Esophagus squamous epithelium (tissue), 5 donors: ENCODE measurements at regions not wholly inside any gene's neighbourhood (a gene's known extent, or its start where the extent isn't known, plus 50 kb on each side); places are given as distances from the start of the nearest gene placed in this dataset.

Source experiments
- DNase-seq: peaks from one replicate; lab custom pipeline; 2025; lab: John Stamatoyannopoulos, UW
- H3K27ac ChIP-seq, 4 donors: fragments of 200-600 bp; sonication (generic); one replicate each; pipeline ENCODE4 v1.5.1; 2016 to 2019; ENCODE audit warnings: mild to moderate bottlenecking in 1 of 4
- H3K27me3 ChIP-seq, 4 donors: fragments of 200-600 bp; sonication (generic); 1 replicate in 3 of 4; 2 replicates in 1 of 4; pipeline versions ENCODE4 v1.5.1 to v1.6.0; 2017 to 2021; ENCODE audit warnings: antibody characterized with exemption in 1 of 4
- H3K36me3 ChIP-seq, 3 donors: fragments of 200-600 bp; sonication (generic); one replicate each; pipeline ENCODE4 v1.5.1; 2016 to 2019
- H3K4me1 ChIP-seq, 3 donors: fragments of 200-600 bp; sonication (generic); one replicate each; pipeline ENCODE4 v1.5.1; 2017 to 2019
- H3K4me3 ChIP-seq, 4 donors: fragments of 200-600 bp; sonication (generic); 1 replicate in 3 of 4; 2 replicates in 1 of 4; pipeline ENCODE4 v1.5.1; 2016 to 2019; ENCODE audit warnings: mild to moderate bottlenecking in 2 of 4, moderate library complexity in 1 of 4
- H3K9me3 ChIP-seq, 3 donors: fragments of 200-600 bp; sonication (generic); one replicate each; pipeline ENCODE4 v1.5.1; 2016 to 2019
- POLR2A ChIP-seq, 4 donors: fragments of 450-650 bp; IDR thresholded peaks; one replicate each; pipeline ENCODE4 v1.6.1; 2017; ENCODE audit warnings: antibody characterized with exemption in 4 of 4, mild to moderate bottlenecking in 4 of 4, moderate library complexity in 3 of 4
- WGBS, 2 donors: methylation state at CpG; one replicate each; pipeline ENCODE4 v1.1.5; 2018; 5-methylcytosine and 5-hydroxymethylcytosine counted together
- intact Hi-C: fragments of 100-400 bp; cut with DNase I; formaldehyde crosslinking; loops from one replicate; pipeline ENCODE4 v1.15.0; 2022
- TF ChIP-seq, protein P1 (sequence below), 6 experiments: fragments of 450-650 bp in 4 of 6; fragments of 200-600 bp in 2 of 6; sonication (generic) in 2 of 6; IDR thresholded peaks; one replicate each; pipeline ENCODE4 v1.5.1; 2016 to 2019; ENCODE audit warnings: antibody characterized with exemption in 6 of 6, mild to moderate bottlenecking in 4 of 6, moderate library complexity in 4 of 6
- donor health status: DM: yes; HTN: yes; CAD: no.

DNA sequence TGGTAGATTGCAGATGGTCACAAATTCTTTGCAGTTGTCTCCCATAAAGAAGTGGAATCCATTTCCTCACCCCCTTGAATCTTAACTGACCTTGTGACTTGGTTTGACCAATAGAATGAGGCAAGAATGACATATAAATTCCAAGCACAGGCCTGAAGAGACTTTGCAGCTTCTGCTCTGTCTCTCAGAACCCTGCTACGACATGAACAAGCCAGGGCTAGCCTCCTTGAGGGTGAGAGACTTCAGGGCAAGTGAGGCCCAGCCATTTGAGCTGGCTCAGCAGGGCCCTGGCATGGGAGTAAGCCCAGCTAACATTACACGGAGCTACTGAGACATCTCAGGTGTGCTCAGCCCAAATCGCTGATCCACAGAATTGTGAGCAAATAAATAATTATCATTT, 216.3 kb upstream of the MAN1A1 start:
- no peak for TF ChIP-seq POLR2A (IDR thresholded peaks at IDR 0.05)
- TF ChIP-seq, protein P1, sequence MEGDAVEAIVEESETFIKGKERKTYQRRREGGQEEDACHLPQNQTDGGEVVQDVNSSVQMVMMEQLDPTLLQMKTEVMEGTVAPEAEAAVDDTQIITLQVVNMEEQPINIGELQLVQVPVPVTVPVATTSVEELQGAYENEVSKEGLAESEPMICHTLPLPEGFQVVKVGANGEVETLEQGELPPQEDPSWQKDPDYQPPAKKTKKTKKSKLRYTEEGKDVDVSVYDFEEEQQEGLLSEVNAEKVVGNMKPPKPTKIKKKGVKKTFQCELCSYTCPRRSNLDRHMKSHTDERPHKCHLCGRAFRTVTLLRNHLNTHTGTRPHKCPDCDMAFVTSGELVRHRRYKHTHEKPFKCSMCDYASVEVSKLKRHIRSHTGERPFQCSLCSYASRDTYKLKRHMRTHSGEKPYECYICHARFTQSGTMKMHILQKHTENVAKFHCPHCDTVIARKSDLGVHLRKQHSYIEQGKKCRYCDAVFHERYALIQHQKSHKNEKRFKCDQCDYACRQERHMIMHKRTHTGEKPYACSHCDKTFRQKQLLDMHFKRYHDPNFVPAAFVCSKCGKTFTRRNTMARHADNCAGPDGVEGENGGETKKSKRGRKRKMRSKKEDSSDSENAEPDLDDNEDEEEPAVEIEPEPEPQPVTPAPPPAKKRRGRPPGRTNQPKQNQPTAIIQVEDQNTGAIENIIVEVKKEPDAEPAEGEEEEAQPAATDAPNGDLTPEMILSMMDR (IDR thresholded peaks at IDR 0.05) = no peak
- H3K27me3 ChIP-seq = no peaks in the 10 kb centered on the region
- no peaks in the 10 kb centered on the region for H3K4me1 ChIP-seq
- no peaks in the 10 kb centered on the region for H3K9me3 ChIP-seq
- no peak overlapping the region for H3K4me3 ChIP-seq
- DNase-seq = no peak
- WGBS, 2 donors = 41 to 45% methylated on average over 2 to 3 of the region's 3 CpGs
- intact Hi-C loops = no loop called here
- no peak overlapping the region for H3K27ac ChIP-seq
- no peaks in the 10 kb centered on the region for H3K36me3 ChIP-seq

DNA sequence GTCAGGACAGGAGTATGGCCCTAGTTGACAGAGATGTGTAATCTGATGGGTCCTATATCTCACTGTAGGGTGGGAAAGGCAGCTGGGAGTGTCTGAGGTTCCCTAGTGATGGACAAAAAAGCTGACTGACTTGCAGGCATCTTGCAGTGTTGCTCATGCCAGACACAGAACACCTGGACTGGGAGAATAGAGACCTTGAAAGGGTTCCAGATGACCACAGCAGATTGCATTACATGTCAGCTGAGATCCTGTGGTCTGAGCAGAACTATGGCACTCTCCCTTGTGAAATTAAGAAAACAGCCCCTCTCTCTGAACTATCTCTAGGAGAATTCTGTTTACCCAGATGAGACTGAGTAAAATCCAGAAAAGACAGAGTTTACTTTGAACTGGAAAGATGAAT, 212.6 kb upstream of the MAN1A1 start:
- H3K4me1 ChIP-seq = no peaks in the 10 kb centered on the region
- H3K36me3 ChIP-seq = no peaks in the 10 kb centered on the region
- no peaks in the 10 kb centered on the region for H3K9me3 ChIP-seq
- no peak overlapping the region for H3K4me3 ChIP-seq
- H3K27ac ChIP-seq = no peak overlapping the region
- no peak for TF ChIP-seq POLR2A (IDR thresholded peaks at IDR 0.05)
- TF ChIP-seq, protein P1 (IDR thresholded peaks at IDR 0.05) = no peak
- H3K27me3 ChIP-seq = no peaks in the 10 kb centered on the region
- intact Hi-C loops = no loop called here
- no peak for DNase-seq

DNA sequence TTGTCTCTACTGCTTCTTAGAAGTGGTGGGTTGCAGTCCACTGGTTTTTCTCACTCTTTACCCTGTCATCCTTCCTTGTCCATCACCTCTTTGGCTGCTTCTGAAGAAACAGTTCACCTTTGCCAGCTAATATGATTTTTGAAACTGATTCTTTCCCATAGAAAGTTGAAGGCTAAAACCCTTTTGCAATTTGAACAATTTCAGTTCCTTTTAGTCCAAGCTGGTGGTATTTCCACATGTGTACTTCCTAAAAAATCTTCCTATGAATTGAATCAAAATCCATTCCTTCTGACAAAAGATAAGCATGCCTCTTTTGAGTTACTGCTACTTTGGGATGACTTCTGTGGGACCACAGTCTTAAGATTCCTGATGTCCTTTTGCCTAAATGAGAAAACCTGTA, 210.0 kb upstream of the MAN1A1 start:
- TF ChIP-seq, protein P1 (IDR thresholded peaks at IDR 0.05) = no peak
- TF ChIP-seq POLR2A (IDR thresholded peaks at IDR 0.05) = no peak
- intact Hi-C loops = no loop called here
- DNase-seq = no peak

DNA sequence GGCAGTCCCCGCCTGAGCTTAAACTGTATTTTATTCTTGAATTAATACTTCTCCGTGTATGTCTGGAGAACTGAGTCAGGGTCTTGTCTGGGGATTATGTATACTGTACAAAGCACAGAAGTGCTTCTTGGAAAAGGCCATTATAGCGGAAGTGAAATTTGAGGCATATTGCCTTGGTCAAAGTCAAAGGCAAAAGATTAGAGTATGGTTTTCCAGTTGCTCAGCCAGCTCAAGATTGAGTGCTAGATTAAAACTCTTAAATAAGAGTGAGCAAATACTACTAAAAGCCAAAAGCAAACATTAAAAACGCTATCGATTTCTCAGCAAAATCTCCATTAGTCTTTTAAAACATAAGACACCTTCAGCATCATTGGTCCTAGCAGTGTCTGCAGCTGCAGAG, 207.7 kb upstream of the MAN1A1 start:
- 88 to 97% methylated on average over 5 of the region's 5 CpGs for WGBS, 2 donors
- H3K27me3 ChIP-seq = no peaks in the 10 kb centered on the region
- intact Hi-C loops = no loop called here
- H3K9me3 ChIP-seq = no peaks in the 10 kb centered on the region
- no peak overlapping the region for H3K27ac ChIP-seq
- H3K4me3 ChIP-seq = no peak overlapping the region
- TF ChIP-seq, protein P1 (IDR thresholded peaks at IDR 0.05) = no peak
- TF ChIP-seq POLR2A (IDR thresholded peaks at IDR 0.05) = no peak
- H3K4me1 ChIP-seq = no peaks in the 10 kb centered on the region
- H3K36me3 ChIP-seq = no peaks in the 10 kb centered on the region
- DNase-seq = no peak

More for the DNA sequence above, 210.0 kb upstream of the MAN1A1 start:
- H3K27me3 ChIP-seq = no peaks in the 10 kb centered on the region
- no peaks in the 10 kb centered on the region for H3K9me3 ChIP-seq
- H3K4me1 ChIP-seq = no peaks in the 10 kb centered on the region
- H3K36me3 ChIP-seq = no peaks in the 10 kb centered on the region
- H3K4me3 ChIP-seq = no peak overlapping the region
- H3K27ac ChIP-seq = no peak overlapping the region

DNA sequence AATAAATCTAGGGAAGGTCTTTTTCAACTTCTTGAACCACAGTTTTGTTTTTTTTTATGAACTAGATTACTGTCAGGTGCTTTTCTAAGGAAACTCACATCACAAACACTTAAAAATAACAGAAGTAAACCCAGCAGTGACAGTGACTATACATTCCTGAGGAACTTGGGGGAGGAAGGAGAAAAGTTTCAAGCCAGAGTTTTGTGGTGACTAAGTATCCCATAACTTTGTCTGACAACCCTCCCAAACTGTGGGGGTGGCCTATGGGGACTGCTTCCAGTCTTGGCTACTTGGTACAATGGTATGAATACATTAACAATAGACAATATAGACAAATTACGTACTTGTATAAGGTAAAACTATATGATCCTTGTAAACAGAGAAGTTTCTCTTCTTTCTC, 202.5 kb upstream of the MAN1A1 start:
- intact Hi-C loops = no loop called here
- no peaks in the 10 kb centered on the region for H3K27me3 ChIP-seq
- no peak for DNase-seq
- no peaks in the 10 kb centered on the region for H3K4me1 ChIP-seq
- no peak overlapping the region for H3K4me3 ChIP-seq
- no peaks in the 10 kb centered on the region for H3K36me3 ChIP-seq
- WGBS, 2 donors = 94 to 100% methylated on average over 1 of the region's 1 CpG
- no peaks in the 10 kb centered on the region for H3K9me3 ChIP-seq
- TF ChIP-seq, protein P1 (IDR thresholded peaks at IDR 0.05) = no peak
- TF ChIP-seq POLR2A (IDR thresholded peaks at IDR 0.05) = no peak
- no peak overlapping the region for H3K27ac ChIP-seq
